AG09309 (cell line): ENCODE measurements at regions not wholly inside any gene's neighbourhood (a gene's known extent, or its start where the extent isn't known, plus 50 kb on each side); places are given as distances from the start of the nearest gene placed in this dataset.

ENCODE experiments used
- DNase-seq: peaks from one replicate; pipeline ENCODE4 v3.0.0-alpha.2; 2010; ENCODE audit warnings: low read depth
- H3K4me3 ChIP-seq: 2 replicates; pipeline ENCODE4 v1.5.1; 2011; ENCODE audit warnings: mild to moderate bottlenecking, low read depth, low read length, moderate library complexity; ENCODE audit not compliant: control insufficient read depth
- CTCF ChIP-seq: IDR thresholded peaks from 2 replicates; pipeline ENCODE4 v1.5.1; 2011; ENCODE audit warnings: mild to moderate bottlenecking, low read depth, low read length, inconsistent platforms; ENCODE audit not compliant: insufficient read depth, control insufficient read depth; ENCODE audit errors: missing control alignments

- no peak for TF ChIP-seq CTCF
- no peak for DNase-seq
- H3K4me3 ChIP-seq, result no peak overlapping the region
These were observed 1941.4 kb upstream of the NUDT12 start for GRCh38 chr5:105503950-105504349.

- no peak for TF ChIP-seq CTCF
- no peak for DNase-seq
- no peak overlapping the region for H3K4me3 ChIP-seq
These were observed 1938.7 kb upstream of the NUDT12 start for GRCh38 chr5:105501315-105501714.

GRCh38 chr5:105475401-105475800, 1912.8 kb upstream of the NUDT12 start:
- TF ChIP-seq CTCF, result no peak
- H3K4me3 ChIP-seq, result no peak overlapping the region
- no peak for DNase-seq

GRCh38 chr5:105462377-105462776, 1899.8 kb upstream of the NUDT12 start:
- H3K4me3 ChIP-seq, result no peak overlapping the region
- no peak for DNase-seq
- TF ChIP-seq CTCF, result no peak

GRCh38 chr5:105460721-105461120, 1898.1 kb upstream of the NUDT12 start:
- DNase-seq, result no peak
- TF ChIP-seq CTCF, result no peak
- H3K4me3 ChIP-seq, result no peak overlapping the region

- TF ChIP-seq CTCF, result no peak
- no peak overlapping the region for H3K4me3 ChIP-seq
- DNase-seq, result no peak
These were observed 1890.7 kb upstream of the NUDT12 start for GRCh38 chr5:105453216-105453807.

GRCh38 chr5:105448271-105448670, 1885.7 kb upstream of the NUDT12 start:
- no peak for DNase-seq
- TF ChIP-seq CTCF, result no peak

More at GRCh38 chr5:105448271-105448670, 1885.7 kb upstream of the NUDT12 start:
- no peak overlapping the region for H3K4me3 ChIP-seq
